Neuron (in vitro differentiated cells): ENCODE measurements at regions not wholly inside any gene's neighbourhood (a gene's known extent, or its start where the extent isn't known, plus 50 kb on each side); places are given as distances from the start of the nearest gene placed in this dataset.
"Not testable (repeated sequence)": the region's sequence is repeated elsewhere in the genome, so short reads cannot be mapped to it uniquely, and the experiment has no call there.

Source experiments
- H2AFZ ChIP-seq: one replicate; pipeline ENCODE4 v1.6.1; 2013; ENCODE audit warnings: low read depth, mild to moderate bottlenecking, inconsistent platforms, low read length, moderate library complexity
- H3K27me3 ChIP-seq: one replicate; pipeline ENCODE4 v1.6.1; 2013; ENCODE audit warnings: low read length; ENCODE audit not compliant: insufficient read depth
- H3K36me3 ChIP-seq: one replicate; pipeline ENCODE4 v1.6.1; 2013; ENCODE audit warnings: low read length; ENCODE audit not compliant: insufficient read depth
- H3K4me1 ChIP-seq: one replicate; pipeline ENCODE4 v1.6.1; 2013; ENCODE audit warnings: low read length; ENCODE audit not compliant: insufficient read depth
- H3K4me3 ChIP-seq: 2 replicates; pipeline ENCODE4 v1.5.1; 2013; ENCODE audit warnings: mild to moderate bottlenecking, low read length, moderate library complexity
- H3K9me3 ChIP-seq: one replicate; pipeline ENCODE4 v1.6.1; 2013; ENCODE audit warnings: low read length

GRCh38 chr5:42989190-42989589 is 50.9 kb downstream of the ANXA2R start:
- Histone ChIP-seq H3K9me3 (no peaks in the 10 kb centered on the region), H3K36me3 (no peaks in the 10 kb centered on the region), H2AFZ (no peak overlapping the region), H3K4me1 (peaks cover 10% of the 10 kb centered on the region), H3K4me3 (no peak overlapping the region), H3K27me3 (peaks cover 3% of the 10 kb centered on the region)

- no peaks in the 10 kb centered on the region for H3K9me3 ChIP-seq
These were observed 51.6 kb downstream of the ANXA2R start for GRCh38 chr5:42988568-42988967.

GRCh38 chr5:42985129-42986037 is 54.7 kb downstream of the ANXA2R start:
- no peaks in the 10 kb centered on the region for H3K27me3 ChIP-seq
- no peaks in the 10 kb centered on the region for H3K36me3 ChIP-seq
- H2AFZ ChIP-seq, result no peak overlapping the region
- H3K4me1 ChIP-seq, result peaks cover 3% of the 10 kb centered on the region
- H3K9me3 ChIP-seq, result no peaks in the 10 kb centered on the region
- no peak overlapping the region for H3K4me3 ChIP-seq

More at GRCh38 chr5:42988568-42988967, 51.6 kb downstream of the ANXA2R start:
- Histone ChIP-seq H3K27me3 (peaks cover under 1% of the 10 kb centered on the region), H3K4me3 (no peak overlapping the region), H2AFZ (no peak overlapping the region), H3K36me3 (no peaks in the 10 kb centered on the region), H3K4me1 (peaks cover 5% of the 10 kb centered on the region)

GRCh38 chr5:42984307-42984706 is 55.8 kb downstream of the ANXA2R start:
- Histone ChIP-seq H3K36me3 (no peaks in the 10 kb centered on the region), H3K27me3 (no peaks in the 10 kb centered on the region), H3K4me3 (no peak overlapping the region), H3K4me1 (peaks cover 3% of the 10 kb centered on the region), H2AFZ (no peak overlapping the region), H3K9me3 (no peaks in the 10 kb centered on the region)

- Histone ChIP-seq H3K4me3 (no peak overlapping the region), H3K27me3 (no peaks in the 10 kb centered on the region), H3K4me1 (peaks cover 3% of the 10 kb centered on the region)
These were observed 58.0 kb downstream of the ANXA2R start for GRCh38 chr5:42982107-42982622.

GRCh38 chr5:42981417-42982106 is 58.6 kb downstream of the ANXA2R start:
- not testable (repeated sequence) for H3K4me3 ChIP-seq, H3K4me1 ChIP-seq, H3K9me3 ChIP-seq, H2AFZ ChIP-seq, H3K27me3 ChIP-seq, H3K36me3 ChIP-seq

More at GRCh38 chr5:42982107-42982622, 58.0 kb downstream of the ANXA2R start:
- H3K9me3 ChIP-seq, result no peaks in the 10 kb centered on the region
- no peaks in the 10 kb centered on the region for H3K36me3 ChIP-seq
- no peak overlapping the region for H2AFZ ChIP-seq

- H3K36me3 ChIP-seq, H2AFZ ChIP-seq, H3K4me3 ChIP-seq, H3K27me3 ChIP-seq, H3K9me3 ChIP-seq, H3K4me1 ChIP-seq: not testable (repeated sequence)
These were observed 59.1 kb downstream of the ANXA2R start for GRCh38 chr5:42981015-42981414.

- not testable (repeated sequence) for H3K4me1 ChIP-seq, H3K4me3 ChIP-seq, H3K36me3 ChIP-seq, H2AFZ ChIP-seq, H3K9me3 ChIP-seq, H3K27me3 ChIP-seq
These were observed 59.7 kb downstream of the ANXA2R start for GRCh38 chr5:42980391-42980790.

- not testable (repeated sequence) for H3K9me3 ChIP-seq, H3K27me3 ChIP-seq, H3K4me1 ChIP-seq, H2AFZ ChIP-seq, H3K36me3 ChIP-seq, H3K4me3 ChIP-seq
These were observed 60.9 kb downstream of the ANXA2R start for GRCh38 chr5:42979242-42979641.

GRCh38 chr5:42974536-42974935 is 65.6 kb downstream of the ANXA2R start:
- no peaks in the 10 kb centered on the region for H3K27me3 ChIP-seq
- H2AFZ ChIP-seq, result no peak overlapping the region
- H3K4me1 ChIP-seq, result no peaks in the 10 kb centered on the region
- H3K4me3 ChIP-seq, result no peak overlapping the region
- no peaks in the 10 kb centered on the region for H3K9me3 ChIP-seq
- no peaks in the 10 kb centered on the region for H3K36me3 ChIP-seq

GRCh38 chr5:42970636-42971559 is 69.2 kb downstream of the ANXA2R start:
- Histone ChIP-seq H3K4me1 (no peaks in the 10 kb centered on the region), H3K27me3 (no peaks in the 10 kb centered on the region), H3K9me3 (no peaks in the 10 kb centered on the region), H3K36me3 (no peaks in the 10 kb centered on the region), H2AFZ (no peak overlapping the region), H3K4me3 (no peak overlapping the region)

GRCh38 chr5:42965934-42966333 is 74.2 kb downstream of the ANXA2R start:
- Histone ChIP-seq H3K27me3 (no peaks in the 10 kb centered on the region), H3K9me3 (no peaks in the 10 kb centered on the region), H2AFZ (no peak overlapping the region), H3K36me3 (no peaks in the 10 kb centered on the region), H3K4me1 (no peaks in the 10 kb centered on the region), H3K4me3 (no peak overlapping the region)
